ENCODE measurements at regions not wholly inside any gene's neighbourhood (a gene's known extent, or its start where the extent isn't known, plus 50 kb on each side); places are given as distances from the start of the nearest gene placed in this dataset.

- Histone ChIP-seq H3K4me3 (no peak overlapping the region), H3K9me3 (replicated peaks in 1 of 3) (no peaks in the 10 kb centered on the region), H3K4me1 (replicated peaks in 1 of 2) (peaks cover 0 to 9% of the 10 kb centered on the region in 2 donors), H3K27ac (no peak overlapping the region), H3K27me3 (no peaks in the 10 kb centered on the region), H3K36me3 (replicated peaks in 1 of 2) (no peaks in the 10 kb centered on the region)
- no peak for DNase-seq
- intact Hi-C loops (cut with DNase I): no loop called here
- no peak for TF ChIP-seq POLR2A (IDR thresholded peaks at IDR 0.05)
- WGBS, 4 donors: 91 to 100% (median 94%) methylated on average over 4 of the region's 4 CpGs
Observed at GRCh38 chr1:67626090-67626860, 58.7 kb upstream of the GADD45A start.

- TF ChIP-seq POLR2A (IDR thresholded peaks at IDR 0.05) (no peak), CTCF (IDR thresholded peaks at IDR 0.05) (no peak)
- H3K4me3 ChIP-seq: no peak overlapping the region
- H3K4me1 ChIP-seq (replicated peaks in 1 of 2): peaks cover 0 to 9% of the 10 kb centered on the region in 2 donors
- DNase-seq: no peak
- H3K9me3 ChIP-seq (replicated peaks in 1 of 3): no peaks in the 10 kb centered on the region
- H3K27me3 ChIP-seq: no peaks in the 10 kb centered on the region
- no peaks in the 10 kb centered on the region for H3K36me3 ChIP-seq (replicated peaks in 1 of 2)
- H3K27ac ChIP-seq: no peak overlapping the region
- WGBS, 4 donors: 87 to 93% (median 90%) methylated on average over 1 of the region's 1 CpG
- intact Hi-C loops (cut with DNase I): no loop called here
Observed at GRCh38 chr1:67626861-67627235, 58.2 kb upstream of the GADD45A start.

GRCh38 chr1:67627336-67627735 is 57.7 kb upstream of the GADD45A start:
- Histone ChIP-seq H3K36me3 (replicated peaks in 1 of 2) (no peaks in the 10 kb centered on the region), H3K4me1 (replicated peaks in 1 of 2) (peaks cover 0 to 9% of the 10 kb centered on the region in 2 donors), H3K9me3 (replicated peaks in 1 of 3) (no peaks in the 10 kb centered on the region), H3K4me3 (no peak overlapping the region), H3K27ac (no peak overlapping the region), H3K27me3 (no peaks in the 10 kb centered on the region)
- DNase-seq: peak in 2 of 7 donors; percentile 28 to 32
- WGBS, 4 donors: 55 to 63% (median 62%) methylated on average over 3 of the region's 3 CpGs
- intact Hi-C loops (cut with DNase I): no loop called here
- TF ChIP-seq CTCF (IDR thresholded peaks at IDR 0.05): no peak
- no peak for TF ChIP-seq POLR2A (IDR thresholded peaks at IDR 0.05)

- Histone ChIP-seq H3K27ac (no peak overlapping the region), H3K36me3 (replicated peaks in 1 of 2) (no peaks in the 10 kb centered on the region), H3K9me3 (replicated peaks in 1 of 3) (no peaks in the 10 kb centered on the region), H3K4me3 (no peak overlapping the region), H3K27me3 (no peaks in the 10 kb centered on the region), H3K4me1 (replicated peaks in 1 of 2) (peaks cover 0 to 9% of the 10 kb centered on the region in 2 donors)
- no peak for DNase-seq
- WGBS, 4 donors: 85 to 95% (median 91%) methylated on average over 5 of the region's 5 CpGs
- TF ChIP-seq CTCF (IDR thresholded peaks at IDR 0.05) (no peak), POLR2A (IDR thresholded peaks at IDR 0.05) (no peak)
- intact Hi-C loops (cut with DNase I): no loop called here
Observed at GRCh38 chr1:67627906-67628305, 57.1 kb upstream of the GADD45A start.
